CD4-positive, alpha-beta T cell treated with Interleukin-10 for 1 hour (primary cell): ENCODE measurements at regions not wholly inside any gene's neighbourhood (a gene's known extent, or its start where the extent isn't known, plus 50 kb on each side); places are given as distances from the start of the nearest gene placed in this dataset.
"Not testable (repeated sequence)": the region's sequence is repeated elsewhere in the genome, so short reads cannot be mapped to it uniquely, and the experiment has no call there.

Experiments
- DNase-seq: peaks from one replicate; pipeline ENCODE4 v3.0.0-alpha.2; 2020

DNA sequence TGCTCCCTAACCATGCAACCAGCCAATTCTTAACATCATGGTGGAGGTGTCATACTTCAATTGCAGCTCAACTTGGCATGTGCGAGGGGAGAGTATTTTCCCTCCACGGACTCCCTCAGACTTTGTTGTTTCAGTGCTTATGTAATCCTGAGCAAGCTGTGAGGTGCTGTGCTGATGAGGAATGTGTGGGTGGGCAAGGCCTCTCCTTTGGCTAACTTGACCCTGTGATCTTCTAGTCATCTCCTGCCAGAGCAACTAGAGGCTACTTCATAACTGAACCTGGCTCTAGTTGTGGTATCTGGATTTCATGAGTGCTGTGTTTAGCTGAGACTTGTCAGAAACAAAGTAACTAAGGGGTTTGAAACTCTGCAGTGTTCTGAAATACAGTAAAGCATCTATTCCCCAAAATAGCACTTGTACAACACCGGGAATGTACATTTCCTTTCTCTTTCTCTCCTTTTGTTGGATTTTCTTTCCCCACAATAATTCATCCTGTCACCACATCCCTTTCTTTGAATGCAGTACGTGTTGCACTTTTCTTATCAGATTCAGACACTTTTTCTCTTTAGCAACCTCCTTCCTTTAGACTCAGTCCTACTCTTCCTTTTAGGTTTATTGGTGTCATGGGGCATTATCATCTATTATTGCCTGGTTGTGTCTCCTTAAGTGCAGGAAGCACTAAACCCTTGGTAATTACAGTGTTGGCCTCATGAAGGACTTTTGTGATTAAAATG lies 415.2 kb upstream of the NR3C2 start:
- DNase-seq = no peak

DNA sequence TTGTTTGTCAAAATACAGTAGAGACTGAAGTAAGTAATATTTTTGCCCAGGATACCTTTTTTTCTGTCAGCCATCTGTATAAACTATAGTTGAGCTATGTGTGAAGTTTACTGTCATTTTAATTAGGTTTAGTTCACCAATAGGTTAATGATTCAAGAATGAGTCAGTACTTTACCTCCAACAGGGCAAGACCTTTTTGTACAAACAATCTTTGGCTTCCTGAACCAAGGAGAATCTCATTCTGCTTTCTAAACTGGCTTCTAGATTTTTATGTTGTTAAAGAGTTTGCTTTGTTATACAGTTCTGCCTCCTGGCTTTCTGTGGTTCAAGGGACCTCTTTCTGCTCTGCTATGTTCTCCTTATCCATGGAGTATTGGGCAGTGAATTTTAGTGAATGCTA lies 412.0 kb upstream of the NR3C2 start:
- DNase-seq = no peak

GRCh38 chr4:148852092-148852699 lies 410.0 kb upstream of the NR3C2 start:
- DNase-seq = no peak

DNA sequence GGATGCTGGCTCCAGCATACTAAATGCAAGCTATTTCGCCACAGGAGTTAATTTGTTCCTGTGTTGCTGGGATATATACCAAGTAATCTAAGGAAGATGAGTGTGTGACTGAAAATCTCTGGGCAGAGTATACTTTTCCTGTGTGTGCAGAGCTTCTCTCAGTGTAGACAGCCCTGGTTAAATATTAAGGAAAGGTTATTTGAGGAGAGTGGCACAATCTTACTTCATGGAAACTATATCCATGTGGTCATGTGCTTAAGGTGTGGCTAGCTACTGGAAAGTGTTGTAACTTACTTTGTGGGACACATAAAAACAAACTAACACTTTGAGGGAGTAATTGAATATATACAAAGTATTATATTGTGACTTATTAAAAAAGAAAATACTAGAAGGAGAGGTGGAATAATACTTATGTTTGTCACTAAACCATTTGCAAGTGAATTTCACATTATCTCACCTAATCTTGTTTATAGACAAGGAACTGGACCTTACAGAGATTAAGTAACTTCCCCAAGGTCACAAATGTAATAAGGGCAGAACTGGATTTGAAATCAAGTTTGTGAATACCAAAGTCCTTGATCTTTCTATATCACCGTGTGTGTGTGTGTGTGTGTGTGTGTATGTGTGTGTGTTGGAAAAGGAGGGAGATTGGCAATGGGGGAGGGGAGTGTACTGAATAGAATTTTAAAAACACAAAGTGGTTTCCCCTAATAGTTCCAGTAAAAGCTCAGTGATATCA lies 408.2 kb upstream of the NR3C2 start:
- DNase-seq = no peak

DNA sequence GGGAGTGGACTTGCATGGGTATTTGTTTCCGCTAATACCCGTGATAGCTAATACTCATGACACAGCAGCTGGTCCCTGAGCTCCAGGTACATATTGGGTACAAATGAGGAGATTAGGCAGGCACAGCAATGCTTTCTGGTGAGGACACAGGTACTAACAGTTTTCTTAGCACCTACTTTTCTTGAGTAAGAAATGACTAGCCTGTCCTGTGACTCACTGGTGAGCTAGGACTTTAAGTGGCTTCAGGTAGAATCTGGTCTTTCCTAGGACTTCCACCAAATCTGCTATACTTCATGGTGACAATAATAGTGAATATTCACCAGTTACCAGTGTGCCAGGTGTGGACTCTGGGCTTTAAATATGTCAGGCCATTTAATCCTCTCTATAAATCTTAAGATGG lies 407.4 kb upstream of the NR3C2 start:
- no peak for DNase-seq

GRCh38 chr4:148847544-148848255 lies 405.5 kb upstream of the NR3C2 start:
- DNase-seq = no peak

DNA sequence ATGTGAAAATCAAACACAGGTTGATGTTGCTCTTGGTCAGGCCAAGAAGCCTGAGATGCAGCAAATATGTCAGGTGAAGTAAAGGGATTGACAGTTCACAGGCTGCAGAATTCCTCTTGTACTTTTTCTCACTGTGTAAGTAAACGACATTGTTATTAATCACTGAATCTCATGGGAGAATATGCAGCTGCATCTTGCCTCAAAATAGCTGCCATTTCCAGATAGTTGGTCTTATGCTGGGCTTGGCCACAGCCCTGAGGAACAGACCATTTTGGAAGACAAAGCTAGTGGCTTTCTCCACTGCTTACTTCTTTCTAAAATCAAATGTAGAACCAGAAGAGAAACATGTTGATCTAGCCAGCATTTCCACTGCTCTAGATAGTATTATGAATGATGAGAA lies 403.4 kb upstream of the NR3C2 start:
- no peak for DNase-seq

DNA sequence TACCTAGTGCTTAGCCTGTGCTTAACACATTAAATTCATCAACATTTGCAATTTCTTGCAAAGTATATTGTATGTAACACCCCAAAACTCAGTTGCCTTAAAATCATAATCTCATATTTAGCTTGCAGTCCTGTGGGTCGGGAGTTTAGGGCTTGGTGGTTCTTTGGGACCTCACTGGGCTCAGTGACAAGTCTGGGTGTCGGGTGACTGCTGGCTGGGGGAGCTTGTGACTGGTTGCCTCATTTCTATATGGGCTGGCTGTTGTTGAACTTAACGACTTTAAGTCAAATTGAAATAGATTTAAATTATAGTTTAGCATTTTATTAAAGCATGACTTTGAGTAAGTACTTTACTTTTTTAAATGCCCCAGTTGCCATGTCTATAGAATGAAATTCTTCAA lies 401.4 kb upstream of the NR3C2 start:
- no peak for DNase-seq

- no peak for DNase-seq
Observed at GRCh38 chr4:148842843-148843242, 400.6 kb upstream of the NR3C2 start.

- not testable (repeated sequence) for DNase-seq
Observed at GRCh38 chr4:148837571-148837970, 395.4 kb upstream of the NR3C2 start.

GRCh38 chr4:148834804-148835631 lies 392.8 kb upstream of the NR3C2 start:
- DNase-seq = no peak

GRCh38 chr4:148831945-148832344 lies 389.7 kb upstream of the NR3C2 start:
- no peak for DNase-seq

- no peak for DNase-seq
Observed at GRCh38 chr4:148828291-148828690, 386.1 kb upstream of the NR3C2 start.

DNA sequence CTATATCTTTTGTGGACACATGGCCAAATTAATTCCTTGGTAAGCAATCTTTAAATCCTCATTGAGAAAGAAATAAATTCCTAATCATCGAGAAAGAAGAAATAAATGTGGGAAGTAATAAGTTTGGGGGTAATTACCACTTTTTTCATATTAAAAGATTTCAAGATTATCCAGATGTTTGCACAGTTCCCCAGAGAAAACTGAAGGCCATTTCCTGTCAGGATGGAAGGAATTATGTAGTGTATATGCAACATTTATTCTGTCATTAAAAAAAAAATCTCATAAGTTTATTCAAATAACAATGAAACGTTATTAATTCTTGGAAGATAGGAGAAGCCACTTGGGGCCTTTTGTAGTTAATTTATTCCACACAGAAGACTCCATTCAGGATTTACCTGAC lies 385.6 kb upstream of the NR3C2 start:
- no peak for DNase-seq

- DNase-seq = no peak
Observed at GRCh38 chr4:148823419-148823769, 381.2 kb upstream of the NR3C2 start.

DNA sequence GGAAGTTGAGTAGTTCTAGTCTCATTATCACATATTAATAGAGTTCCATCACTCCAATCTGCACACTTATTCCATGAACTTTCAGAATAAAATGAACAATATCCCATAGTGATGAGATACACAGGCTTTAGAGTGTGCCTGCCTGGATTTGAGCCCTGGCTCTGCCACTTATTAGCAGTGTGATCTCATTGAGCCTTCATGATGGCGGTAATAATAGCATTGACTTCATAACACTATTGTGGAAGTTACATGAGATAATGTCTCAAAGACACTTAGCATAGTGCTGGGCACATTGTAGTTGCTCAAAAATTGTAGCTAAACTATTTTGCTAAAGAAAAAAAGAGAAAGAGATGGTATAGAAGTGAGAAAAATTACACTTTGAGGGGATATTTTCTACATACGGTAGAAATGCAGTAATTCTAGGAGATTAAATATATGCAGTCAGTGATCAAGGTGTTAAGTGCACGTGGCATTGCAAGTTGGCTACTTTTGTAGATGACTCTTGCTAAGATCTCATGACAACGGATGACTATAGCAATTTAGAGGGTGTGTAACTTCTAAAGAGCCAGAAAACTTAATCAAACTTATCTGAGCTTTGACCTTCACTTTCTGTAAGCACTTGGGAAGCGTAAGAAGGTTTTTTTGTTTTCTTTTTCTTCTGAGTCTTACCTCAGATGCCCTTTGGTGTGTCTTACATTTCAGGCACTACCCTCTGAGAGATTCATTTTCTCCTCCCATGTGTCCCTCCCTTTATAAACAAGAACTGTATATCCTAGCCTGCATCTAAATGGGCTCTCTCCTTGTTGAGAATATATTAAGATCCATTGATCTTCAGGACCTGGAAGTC lies 380.6 kb upstream of the NR3C2 start:
- DNase-seq = no peak

DNA sequence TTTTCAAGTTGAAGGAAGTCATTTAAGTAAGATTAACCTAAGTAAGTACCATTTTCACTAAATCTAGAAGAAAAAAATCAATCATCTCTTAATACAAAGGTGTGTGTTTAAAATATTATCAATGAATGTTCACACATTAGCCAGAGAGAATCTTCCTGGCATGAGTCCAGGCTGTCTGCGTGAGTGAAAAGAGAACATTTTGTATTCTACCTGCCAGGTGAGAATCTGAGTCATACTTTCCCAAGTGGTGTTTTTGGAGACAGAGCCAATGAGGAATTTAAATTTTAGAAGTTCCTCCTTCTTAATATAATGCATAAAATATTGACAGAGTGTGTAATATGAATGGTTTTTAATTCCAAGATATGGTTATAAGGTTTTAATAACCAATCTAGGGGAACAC lies 371.8 kb upstream of the NR3C2 start:
- DNase-seq = no peak

GRCh38 chr4:148813289-148813688 lies 371.1 kb upstream of the NR3C2 start:
- DNase-seq = no peak

- DNase-seq = no peak
Observed at GRCh38 chr4:148812101-148812500, 369.9 kb upstream of the NR3C2 start.

DNA sequence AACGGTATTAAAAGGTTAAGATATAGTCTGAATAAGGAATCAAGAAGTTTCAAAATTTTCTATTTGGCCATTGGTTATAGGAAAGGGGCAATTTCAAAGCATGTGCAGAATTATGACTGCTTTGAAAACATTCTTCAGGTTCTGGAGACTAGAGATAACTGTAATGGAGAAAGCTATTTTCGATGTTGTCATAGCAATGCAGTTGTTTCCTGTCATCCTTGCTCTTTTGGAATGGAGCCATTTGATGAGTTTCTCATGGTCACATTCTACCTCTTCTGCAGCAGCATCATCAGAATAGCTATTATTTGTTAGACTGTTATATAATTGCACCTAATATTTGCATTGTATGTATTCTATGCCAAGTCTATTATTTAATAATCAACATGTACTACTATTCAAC lies 368.2 kb upstream of the NR3C2 start:
- DNase-seq = no peak

GRCh38 chr4:148808416-148808815 lies 366.2 kb upstream of the NR3C2 start:
- DNase-seq = no peak

GRCh38 chr4:148800940-148801339 lies 358.7 kb upstream of the NR3C2 start:
- no peak for DNase-seq
